MCF 10A (cell line): ENCODE measurements at regions not wholly inside any gene's neighbourhood (a gene's known extent, or its start where the extent isn't known, plus 50 kb on each side); places are given as distances from the start of the nearest gene placed in this dataset.

Experiments
- BruUV-seq: library from RNA; stranded (reverse); fragments of 400-500 nt; replicated peaks from 2 replicates; lab custom pipeline; 2021; lab: Mats Ljungman, UMichigan
- CTCF ChIA-PET: fragments of 300-600 bp; sonication (Branson Sonifier 250); formaldehyde crosslinking; extraction: SDS; loops from one replicate; lab custom pipeline; 2021; ENCODE audit warnings: antibody characterized with exemption, inconsistent platforms; lab: Yijun Ruan, JAX
- POLR2A ChIA-PET: fragments of 300-600, 350-650 bp; sonication (Branson Sonifier 250); formaldehyde crosslinking; extraction: SDS; loops from one replicate; lab custom pipeline; 2020; ENCODE audit warnings: antibody characterized with exemption, inconsistent platforms; lab: Yijun Ruan, JAX
- DNase-seq: peaks from one replicate; pipeline ENCODE4 v3.0.0-alpha.2; 2018; ENCODE audit not compliant: unreplicated experiment
- H3K27ac Mint-ChIP-seq: one replicate; pipeline ENCODE4 v1.8.0; 2022; ENCODE audit warnings: mild to moderate bottlenecking, low read depth, mixed read lengths; ENCODE audit not compliant: unreplicated experiment
- H3K27me3 Mint-ChIP-seq: one replicate; pipeline ENCODE4 v1.8.0; 2022; ENCODE audit warnings: mixed read lengths; ENCODE audit not compliant: insufficient read depth, unreplicated experiment
- H3K36me3 Mint-ChIP-seq: one replicate; pipeline ENCODE4 v1.8.0; 2022; ENCODE audit warnings: mild to moderate bottlenecking, moderate library complexity, mixed read lengths; ENCODE audit not compliant: insufficient read depth, unreplicated experiment
- H3K4me1 Mint-ChIP-seq: one replicate; pipeline ENCODE4 v1.8.0; 2022; ENCODE audit warnings: mixed read lengths; ENCODE audit not compliant: insufficient read depth, unreplicated experiment
- H3K4me3 Mint-ChIP-seq: one replicate; pipeline ENCODE4 v1.8.0; 2022; ENCODE audit warnings: mild to moderate bottlenecking, moderate library complexity, mixed read lengths; ENCODE audit not compliant: unreplicated experiment
- H3K9me3 Mint-ChIP-seq: one replicate; pipeline ENCODE4 v1.8.0; 2022; ENCODE audit warnings: mixed read lengths; ENCODE audit not compliant: unreplicated experiment
- intact Hi-C: fragments of 100-400 bp; cut with micrococcal nuclease; formaldehyde crosslinking; loops from 2 replicates; pipeline ENCODE4 v1.14.1; 2022
- TF ChIP-seq, protein P1 (sequence below): fragments of 200-600 bp; IDR thresholded peaks from one replicate; pipeline ENCODE4 v1.8.0; 2022; ENCODE audit warnings: antibody characterized with exemption, mild to moderate bottlenecking; ENCODE audit not compliant: unreplicated experiment

DNA sequence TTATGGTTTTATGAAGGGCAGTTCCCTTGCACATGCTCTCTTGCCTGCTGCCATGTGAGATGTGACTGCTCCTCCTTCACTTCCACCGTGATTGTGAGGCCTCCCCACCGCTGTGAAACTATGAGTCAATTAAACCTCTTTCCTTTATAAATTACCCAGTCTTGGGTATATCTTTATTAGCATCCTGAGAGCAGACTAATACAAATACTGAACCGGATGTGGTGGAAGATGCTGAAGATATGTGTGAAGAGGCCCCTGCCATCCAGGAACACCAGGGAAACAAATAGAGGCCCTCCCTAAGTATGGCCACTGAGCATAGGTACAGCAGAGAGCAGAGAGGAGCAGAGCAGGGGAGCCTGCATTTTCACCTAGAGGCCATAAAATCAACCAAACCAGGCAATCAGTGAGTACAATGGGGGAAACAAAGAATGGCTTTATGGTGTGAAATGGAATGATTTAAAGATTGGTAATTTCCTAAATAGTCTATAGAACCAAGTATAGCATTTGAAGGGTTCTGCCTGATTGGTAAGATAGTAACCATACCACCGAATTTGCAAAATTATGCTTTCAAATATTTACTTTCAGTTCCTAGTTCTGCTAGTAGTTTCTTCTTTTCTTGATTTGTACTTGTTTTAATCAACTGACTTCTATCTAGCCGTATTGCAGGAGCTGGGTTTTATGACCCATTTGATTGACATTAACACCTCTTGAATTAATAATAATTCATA lies 421.6 kb downstream of the IRX1 start:
- Mint-ChIP-seq H3K4me1 (no peaks in the 10 kb centered on the region), H3K9me3 (peaks cover 7% of the 10 kb centered on the region), H3K27ac (no peak overlapping the region), H3K4me3 (no peak overlapping the region), H3K36me3 (no peaks in the 10 kb centered on the region), H3K27me3 (no peaks in the 10 kb centered on the region)
- intact Hi-C loops: no loop called here
- no TSS peak for BruUV-seq
- ChIA-PET POLR2A (no interaction called here), CTCF (no interaction called here)
- TF ChIP-seq, protein P1, sequence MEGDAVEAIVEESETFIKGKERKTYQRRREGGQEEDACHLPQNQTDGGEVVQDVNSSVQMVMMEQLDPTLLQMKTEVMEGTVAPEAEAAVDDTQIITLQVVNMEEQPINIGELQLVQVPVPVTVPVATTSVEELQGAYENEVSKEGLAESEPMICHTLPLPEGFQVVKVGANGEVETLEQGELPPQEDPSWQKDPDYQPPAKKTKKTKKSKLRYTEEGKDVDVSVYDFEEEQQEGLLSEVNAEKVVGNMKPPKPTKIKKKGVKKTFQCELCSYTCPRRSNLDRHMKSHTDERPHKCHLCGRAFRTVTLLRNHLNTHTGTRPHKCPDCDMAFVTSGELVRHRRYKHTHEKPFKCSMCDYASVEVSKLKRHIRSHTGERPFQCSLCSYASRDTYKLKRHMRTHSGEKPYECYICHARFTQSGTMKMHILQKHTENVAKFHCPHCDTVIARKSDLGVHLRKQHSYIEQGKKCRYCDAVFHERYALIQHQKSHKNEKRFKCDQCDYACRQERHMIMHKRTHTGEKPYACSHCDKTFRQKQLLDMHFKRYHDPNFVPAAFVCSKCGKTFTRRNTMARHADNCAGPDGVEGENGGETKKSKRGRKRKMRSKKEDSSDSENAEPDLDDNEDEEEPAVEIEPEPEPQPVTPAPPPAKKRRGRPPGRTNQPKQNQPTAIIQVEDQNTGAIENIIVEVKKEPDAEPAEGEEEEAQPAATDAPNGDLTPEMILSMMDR: no peak
- no peak for DNase-seq

DNA sequence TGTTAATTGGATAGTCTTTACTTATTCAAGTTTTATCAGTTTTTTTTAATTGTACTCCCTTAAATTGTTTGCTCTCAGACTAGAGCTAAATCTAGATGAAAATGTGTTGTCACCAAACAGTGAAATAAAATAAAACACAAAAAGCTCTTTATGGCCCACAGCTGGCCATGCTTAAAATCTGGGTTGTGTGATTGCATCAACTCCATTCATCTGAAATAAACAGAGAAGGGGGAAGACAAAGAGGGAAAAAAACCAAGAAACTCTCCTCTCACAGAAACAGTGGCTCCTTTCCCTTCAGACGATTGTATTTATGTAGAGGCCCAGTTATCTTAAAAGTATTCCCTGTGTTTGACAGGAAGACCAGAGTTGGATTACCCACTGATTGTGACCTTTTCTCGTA lies 422.4 kb downstream of the IRX1 start:
- ChIA-PET POLR2A (interaction anchor here (0.7 kb wide), 1 partner anchor 20 kb away, joined by 3 read pairs; no protein-coding TSS in a partner anchor), CTCF (no interaction called here)
- no TSS peak for BruUV-seq
- intact Hi-C loops: no loop called here
- Mint-ChIP-seq H3K4me1 (no peaks in the 10 kb centered on the region), H3K4me3 (no peak overlapping the region), H3K27me3 (no peaks in the 10 kb centered on the region), H3K9me3 (peaks cover 7% of the 10 kb centered on the region), H3K36me3 (no peaks in the 10 kb centered on the region), H3K27ac (no peak overlapping the region)
- TF ChIP-seq, protein P1: no peak
- DNase-seq: no peak

- peak overlapping the region; percentile 64 for H3K27ac Mint-ChIP-seq
- no peak overlapping the region for H3K4me3 Mint-ChIP-seq
- peak; percentile 45 for DNase-seq
- H3K27me3 Mint-ChIP-seq: no peaks in the 10 kb centered on the region
- BruUV-seq: no TSS peak
- POLR2A ChIA-PET: no interaction called here
- TF ChIP-seq, protein P1: no peak
- CTCF ChIA-PET: no interaction called here
- no peaks in the 10 kb centered on the region for H3K4me1 Mint-ChIP-seq
- no peaks in the 10 kb centered on the region for H3K36me3 Mint-ChIP-seq
- peaks cover 7% of the 10 kb centered on the region for H3K9me3 Mint-ChIP-seq
- intact Hi-C loops: no loop called here
These were observed 423.6 kb downstream of the IRX1 start for GRCh38 chr5:4019009-4019769.

DNA sequence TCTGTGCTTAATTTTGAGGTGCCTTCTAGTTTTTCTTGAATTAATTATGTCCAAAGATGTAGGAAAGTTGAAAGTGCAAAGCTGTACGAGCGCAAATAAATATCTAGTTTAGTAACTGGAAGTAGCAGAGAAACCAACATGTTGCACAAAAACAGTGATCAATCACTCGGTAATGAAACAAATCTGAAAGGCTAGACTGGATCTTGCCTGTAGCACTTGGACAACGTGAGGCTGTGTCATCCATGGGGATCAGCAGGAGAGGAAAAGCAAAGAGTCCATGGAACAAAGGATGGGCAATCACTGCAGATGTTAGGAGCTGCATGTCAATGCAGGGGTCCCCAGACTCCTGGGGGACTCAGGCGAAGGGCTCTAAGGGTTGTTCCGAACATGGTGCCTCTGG lies 424.2 kb downstream of the IRX1 start:
- TF ChIP-seq, protein P1: no peak
- intact Hi-C loops: no loop called here
- peaks cover 7% of the 10 kb centered on the region for H3K9me3 Mint-ChIP-seq
- H3K27me3 Mint-ChIP-seq: no peaks in the 10 kb centered on the region
- no peak overlapping the region for H3K4me3 Mint-ChIP-seq
- peak overlapping the region; percentile 64 for H3K27ac Mint-ChIP-seq
- no peaks in the 10 kb centered on the region for H3K36me3 Mint-ChIP-seq
- ChIA-PET CTCF (interaction anchor here (0.6 kb wide), 2 partner anchors 49 to 1760 kb away, joined by 3 read pairs; no protein-coding TSS in a partner anchor), POLR2A (no interaction called here)
- no TSS peak for BruUV-seq
- no peak for DNase-seq
- H3K4me1 Mint-ChIP-seq: no peaks in the 10 kb centered on the region
